Dendritic cell treated with granulocyte-macrophage colony-stimulating factor and Interleukin-4, amounts not matched to agents 40 ng/mL and 50 ng/mL, for 4 days (primary cell): ENCODE measurements at regions not wholly inside any gene's neighbourhood (a gene's known extent, or its start where the extent isn't known, plus 50 kb on each side); places are given as distances from the start of the nearest gene placed in this dataset.
"Not testable (repeated sequence)": the region's sequence is repeated elsewhere in the genome, so short reads cannot be mapped to it uniquely, and the experiment has no call there.

Experiments
- H3K27ac Mint-ChIP-seq: one replicate; pipeline ENCODE4 v1.8.0; 2022; ENCODE audit warnings: mild to moderate bottlenecking, mixed read lengths
- H3K27me3 Mint-ChIP-seq: one replicate; pipeline ENCODE4 v1.8.0; 2022; ENCODE audit warnings: mild to moderate bottlenecking, mixed read lengths
- H3K36me3 Mint-ChIP-seq: one replicate; pipeline ENCODE4 v1.8.0; 2022; ENCODE audit warnings: low read depth, mixed read lengths
- H3K4me1 Mint-ChIP-seq: one replicate; pipeline ENCODE4 v1.8.0; 2022; ENCODE audit warnings: low read depth, mixed read lengths
- H3K4me3 Mint-ChIP-seq: one replicate; pipeline ENCODE4 v1.8.0; 2022; ENCODE audit warnings: mild to moderate bottlenecking, moderate library complexity, mixed read lengths
- H3K9me3 Mint-ChIP-seq: one replicate; pipeline ENCODE4 v1.8.0; 2022; ENCODE audit warnings: mixed read lengths
- intact Hi-C: fragments of 100-400 bp; cut with micrococcal nuclease; formaldehyde crosslinking; loops from one replicate; pipeline ENCODE4 v1.15.0; 2022

DNA sequence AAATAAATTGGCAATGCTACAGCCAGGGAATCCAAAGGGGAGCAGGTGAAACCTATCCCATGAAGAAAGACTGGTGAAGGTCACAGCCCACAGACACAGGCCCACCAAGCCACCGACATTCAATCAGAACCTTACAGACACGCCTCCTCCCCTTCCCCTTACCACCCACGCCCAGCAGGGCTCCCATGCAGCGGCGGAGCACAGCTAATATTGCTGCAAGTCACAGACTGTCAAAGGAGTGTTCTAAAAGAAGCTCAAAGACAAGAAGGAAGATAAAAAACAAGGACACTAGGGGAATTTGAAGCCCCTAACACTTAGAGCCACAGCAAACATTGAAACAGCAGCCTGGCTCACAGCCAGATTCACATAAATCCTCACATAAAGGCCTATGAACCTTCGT is 91.2 kb downstream of the MED10 start:
- H3K36me3 Mint-ChIP-seq: no peaks in the 10 kb centered on the region
- no peak overlapping the region for H3K4me3 Mint-ChIP-seq
- H3K4me1 Mint-ChIP-seq: no peaks in the 10 kb centered on the region
- no peaks in the 10 kb centered on the region for H3K9me3 Mint-ChIP-seq
- intact Hi-C loops: no loop called here
- no peaks in the 10 kb centered on the region for H3K27me3 Mint-ChIP-seq
- H3K27ac Mint-ChIP-seq: no peak overlapping the region

DNA sequence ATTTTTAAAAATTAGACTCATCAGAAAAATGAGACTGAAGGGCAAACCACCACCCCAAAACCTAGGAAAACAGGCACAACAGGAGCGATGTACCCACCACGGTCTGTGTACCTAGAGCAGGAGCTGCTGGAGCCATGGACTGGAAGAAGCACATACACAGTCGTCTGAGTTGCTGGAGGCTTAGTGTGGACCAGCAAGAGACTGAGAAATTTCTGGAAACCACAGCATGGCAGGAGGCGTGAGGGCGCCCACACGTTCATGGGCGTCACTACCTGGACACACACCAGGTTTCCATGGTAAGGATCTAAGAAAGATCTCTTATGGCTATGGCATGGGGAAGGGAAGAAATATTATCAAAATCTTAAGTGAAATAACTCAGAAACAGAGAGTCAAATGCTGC is 91.9 kb downstream of the MED10 start:
- Mint-ChIP-seq H3K27me3 (no peaks in the 10 kb centered on the region), H3K4me3 (no peak overlapping the region), H3K27ac (no peak overlapping the region), H3K36me3 (no peaks in the 10 kb centered on the region), H3K4me1 (no peaks in the 10 kb centered on the region), H3K9me3 (no peaks in the 10 kb centered on the region)
- intact Hi-C loops: no loop called here

DNA sequence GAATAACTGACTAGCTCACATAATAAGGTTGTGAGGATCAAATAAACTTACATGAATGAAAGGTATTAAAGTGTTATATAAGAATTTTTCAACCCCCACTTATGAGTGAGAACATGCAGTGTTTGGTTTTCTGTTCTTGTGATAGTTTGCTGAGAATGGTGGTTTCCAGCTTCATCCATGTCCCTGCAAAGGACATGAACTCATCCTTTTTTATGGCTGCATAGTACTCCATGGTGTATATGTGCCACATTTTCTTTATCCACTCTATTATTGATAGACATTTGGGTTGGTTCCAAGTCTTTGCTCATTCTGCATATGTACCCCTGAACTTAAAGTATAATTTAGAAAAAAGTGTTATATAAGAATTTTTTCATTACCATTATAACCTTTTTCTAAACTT is 93.9 kb downstream of the MED10 start:
- H3K27me3 Mint-ChIP-seq, H3K4me1 Mint-ChIP-seq, H3K4me3 Mint-ChIP-seq, H3K9me3 Mint-ChIP-seq, H3K27ac Mint-ChIP-seq, intact Hi-C loops, H3K36me3 Mint-ChIP-seq: not testable (repeated sequence)

DNA sequence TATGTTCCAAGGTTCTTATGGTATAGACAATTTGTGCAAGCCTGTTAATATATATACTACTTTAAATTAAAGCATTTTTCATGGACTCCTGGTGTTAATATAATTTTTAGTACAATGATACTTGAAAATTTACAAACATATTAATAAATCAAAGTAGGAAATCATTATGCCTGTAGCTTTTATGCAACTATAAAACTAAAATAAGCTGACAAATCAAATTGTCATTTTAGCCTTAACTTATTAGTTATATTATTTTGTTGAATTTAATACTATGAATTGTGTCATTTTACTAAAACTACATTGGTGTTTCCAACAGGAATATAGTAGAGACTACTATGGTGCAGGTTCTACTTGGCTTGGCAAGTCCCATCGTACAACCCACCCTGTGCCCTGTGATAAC is 96.0 kb downstream of the MED10 start:
- no peaks in the 10 kb centered on the region for H3K27me3 Mint-ChIP-seq
- H3K9me3 Mint-ChIP-seq: no peaks in the 10 kb centered on the region
- H3K4me1 Mint-ChIP-seq: no peaks in the 10 kb centered on the region
- H3K27ac Mint-ChIP-seq: no peak overlapping the region
- H3K4me3 Mint-ChIP-seq: no peak overlapping the region
- intact Hi-C loops: no loop called here
- no peaks in the 10 kb centered on the region for H3K36me3 Mint-ChIP-seq

DNA sequence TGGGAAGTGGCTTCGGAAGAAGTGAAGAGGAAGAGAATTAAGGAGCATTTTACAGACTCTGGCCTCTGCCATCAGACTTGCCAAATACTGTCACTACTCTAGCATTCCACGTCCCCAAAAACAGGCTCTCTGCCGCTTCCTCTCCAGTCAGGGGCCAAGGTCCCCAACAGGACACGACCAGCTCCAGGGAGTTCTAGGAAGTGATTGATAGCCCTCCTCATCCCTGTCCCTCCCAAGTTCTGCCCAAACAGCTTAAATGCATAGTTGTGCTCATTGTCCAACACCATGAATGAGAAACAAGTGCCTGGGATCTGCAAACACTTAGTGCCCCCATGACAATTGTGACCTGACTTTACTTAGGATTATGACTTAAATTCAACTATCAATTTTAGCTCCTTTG is 96.5 kb downstream of the MED10 start:
- H3K9me3 Mint-ChIP-seq: no peaks in the 10 kb centered on the region
- intact Hi-C loops: no loop called here
- no peaks in the 10 kb centered on the region for H3K27me3 Mint-ChIP-seq
- no peaks in the 10 kb centered on the region for H3K4me1 Mint-ChIP-seq
- H3K36me3 Mint-ChIP-seq: no peaks in the 10 kb centered on the region
- H3K4me3 Mint-ChIP-seq: no peak overlapping the region
- H3K27ac Mint-ChIP-seq: no peak overlapping the region

DNA sequence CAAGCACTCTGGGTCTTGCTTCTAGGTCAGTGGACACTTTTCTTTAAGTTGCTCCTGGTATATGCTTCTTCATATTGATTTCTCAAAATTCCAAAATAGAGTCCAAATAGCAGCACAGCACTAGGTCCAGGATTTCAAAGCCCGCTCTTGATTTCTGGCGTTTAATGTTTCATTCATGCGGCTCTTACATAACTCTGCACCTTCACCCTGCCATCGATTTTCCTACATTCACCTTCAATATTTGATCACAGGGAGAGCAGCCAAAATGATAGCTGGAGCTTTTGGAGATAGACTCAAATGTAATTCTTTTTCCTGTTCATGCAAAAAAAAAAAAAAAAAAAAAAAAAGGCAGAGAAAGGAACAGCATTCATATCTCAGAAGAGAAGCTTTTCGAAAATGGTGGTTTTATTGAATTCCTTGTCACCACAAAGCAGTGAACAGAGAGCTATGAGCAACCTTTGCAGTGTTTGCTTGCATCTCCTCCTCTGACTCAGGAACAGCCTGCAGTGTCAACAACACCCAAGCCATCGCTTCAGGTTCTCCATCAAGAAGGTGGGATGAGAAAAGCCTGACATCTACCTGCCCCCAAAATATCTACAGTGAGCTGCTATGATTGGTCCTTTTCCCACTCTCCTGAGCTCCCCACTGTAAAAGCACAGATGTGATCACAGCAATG is 97.8 kb downstream of the MED10 start:
- Mint-ChIP-seq H3K4me3 (no peak overlapping the region), H3K27me3 (no peaks in the 10 kb centered on the region), H3K27ac (no peak overlapping the region), H3K9me3 (no peaks in the 10 kb centered on the region), H3K4me1 (no peaks in the 10 kb centered on the region), H3K36me3 (no peaks in the 10 kb centered on the region)
- intact Hi-C loops: no loop called here

DNA sequence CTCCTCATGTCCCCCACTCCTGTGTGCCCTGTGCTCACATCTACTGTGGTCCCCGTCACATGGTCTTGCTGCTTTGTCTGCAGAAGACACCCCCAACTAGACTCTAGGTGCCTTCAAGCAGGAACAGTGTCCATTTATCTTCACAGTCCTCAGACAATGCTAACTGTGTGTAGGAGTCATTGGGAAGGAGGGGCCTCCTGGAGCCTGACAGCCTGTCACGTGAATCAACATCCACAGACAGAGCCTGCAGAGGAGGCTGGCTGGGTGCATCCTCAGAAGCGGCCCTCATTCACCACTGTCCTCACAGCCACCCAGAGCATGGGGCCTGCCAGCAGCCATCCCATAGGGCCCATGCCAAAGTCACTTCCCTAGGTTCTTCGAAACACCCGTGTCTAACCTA is 98.7 kb downstream of the MED10 start:
- intact Hi-C loops: no loop called here

DNA sequence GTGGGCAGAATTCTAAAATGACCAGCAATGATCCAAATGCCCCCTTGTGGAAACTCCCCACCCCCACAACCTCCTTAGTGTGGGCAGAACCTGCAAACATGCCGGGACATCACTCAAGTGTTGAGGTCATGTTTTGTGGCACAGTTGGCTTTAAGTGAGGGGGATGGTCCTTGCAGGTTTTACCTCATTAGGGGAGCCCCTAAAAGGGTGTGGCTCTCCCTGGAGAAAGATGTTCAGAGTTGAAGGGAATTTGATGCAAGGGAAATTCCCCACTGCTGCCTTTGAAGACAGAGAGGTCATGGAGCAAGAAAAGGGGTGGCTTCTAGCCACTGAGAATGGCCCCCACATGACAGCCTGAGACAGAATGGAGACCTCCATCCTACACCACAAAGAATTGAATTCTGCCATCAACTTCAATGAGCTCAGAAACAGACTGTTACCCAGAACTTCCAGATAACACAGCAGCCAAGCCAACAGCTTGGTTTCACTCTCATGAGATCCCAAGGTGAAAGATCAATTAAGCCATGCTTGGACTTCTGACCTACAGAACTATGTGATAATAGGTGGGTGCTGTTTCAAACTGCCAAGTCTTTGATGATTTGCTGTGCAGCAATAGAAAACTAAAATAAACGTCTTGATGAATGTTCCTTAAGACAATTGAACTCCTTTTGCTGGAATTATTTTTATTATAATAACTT is 103.4 kb downstream of the MED10 start:
- intact Hi-C loops: no loop called here
- Mint-ChIP-seq H3K27ac (no peak overlapping the region), H3K27me3 (no peaks in the 10 kb centered on the region), H3K36me3 (no peaks in the 10 kb centered on the region), H3K9me3 (no peaks in the 10 kb centered on the region), H3K4me3 (no peak overlapping the region), H3K4me1 (no peaks in the 10 kb centered on the region)

More for the DNA sequence above, 98.7 kb downstream of the MED10 start:
- Mint-ChIP-seq H3K9me3 (no peaks in the 10 kb centered on the region), H3K27me3 (no peaks in the 10 kb centered on the region), H3K36me3 (no peaks in the 10 kb centered on the region), H3K27ac (no peak overlapping the region), H3K4me1 (no peaks in the 10 kb centered on the region), H3K4me3 (no peak overlapping the region)

DNA sequence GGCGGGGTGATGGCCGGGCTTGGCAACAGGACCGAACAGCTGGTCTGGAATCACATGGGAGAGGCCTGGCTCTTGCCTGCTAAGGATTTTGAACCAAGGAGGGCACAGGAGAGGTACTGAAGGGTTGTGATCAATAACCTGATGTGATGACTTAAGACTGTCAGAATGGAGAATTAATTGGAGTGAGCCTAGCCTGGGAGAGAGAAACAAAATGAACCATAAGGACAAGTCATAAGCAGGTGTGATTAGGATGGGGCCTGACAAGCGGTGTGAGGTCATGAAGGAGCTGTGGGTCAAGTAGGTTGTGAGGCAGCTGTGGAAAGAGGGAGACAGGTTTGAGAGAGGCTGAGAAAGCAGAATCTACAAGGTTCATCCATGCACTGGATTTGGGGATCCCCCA is 104.6 kb downstream of the MED10 start:
- Mint-ChIP-seq H3K4me3 (no peak overlapping the region), H3K9me3 (no peaks in the 10 kb centered on the region), H3K27ac (no peak overlapping the region), H3K4me1 (no peaks in the 10 kb centered on the region), H3K27me3 (no peaks in the 10 kb centered on the region), H3K36me3 (no peaks in the 10 kb centered on the region)
- intact Hi-C loops: no loop called here

DNA sequence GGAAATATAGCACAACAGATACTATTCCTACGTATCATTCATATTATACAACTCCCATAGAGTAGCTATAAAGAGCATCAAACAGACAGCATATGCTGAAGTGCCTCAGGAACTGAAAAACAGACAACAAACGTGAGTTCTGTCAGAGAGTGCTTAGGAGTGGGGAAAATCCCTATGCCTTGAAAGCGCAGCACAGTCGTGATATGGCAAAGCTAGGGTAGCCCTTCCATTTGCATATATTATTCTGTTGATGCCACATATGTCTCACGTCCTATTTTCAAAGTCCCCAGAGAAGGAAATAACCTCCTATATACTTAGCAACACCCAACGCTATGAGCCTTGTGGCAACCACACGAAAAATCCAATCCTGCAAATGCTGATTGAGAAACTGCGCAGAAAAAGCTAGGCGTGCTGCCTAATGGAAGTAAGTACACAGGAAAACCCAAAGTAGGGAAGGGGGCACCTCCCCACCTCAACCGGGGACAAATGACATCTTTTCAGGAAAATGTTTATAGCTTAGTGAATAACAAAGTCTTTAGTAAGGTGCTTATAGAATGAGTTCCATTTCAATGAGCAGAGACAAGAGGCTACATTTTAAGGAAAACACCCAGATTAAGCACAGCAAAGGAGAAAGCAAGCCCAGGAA is 105.1 kb downstream of the MED10 start:
- Mint-ChIP-seq H3K4me1 (no peaks in the 10 kb centered on the region), H3K27me3 (no peaks in the 10 kb centered on the region), H3K9me3 (no peaks in the 10 kb centered on the region), H3K4me3 (no peak overlapping the region), H3K27ac (no peak overlapping the region), H3K36me3 (no peaks in the 10 kb centered on the region)
- intact Hi-C loops: no loop called here

DNA sequence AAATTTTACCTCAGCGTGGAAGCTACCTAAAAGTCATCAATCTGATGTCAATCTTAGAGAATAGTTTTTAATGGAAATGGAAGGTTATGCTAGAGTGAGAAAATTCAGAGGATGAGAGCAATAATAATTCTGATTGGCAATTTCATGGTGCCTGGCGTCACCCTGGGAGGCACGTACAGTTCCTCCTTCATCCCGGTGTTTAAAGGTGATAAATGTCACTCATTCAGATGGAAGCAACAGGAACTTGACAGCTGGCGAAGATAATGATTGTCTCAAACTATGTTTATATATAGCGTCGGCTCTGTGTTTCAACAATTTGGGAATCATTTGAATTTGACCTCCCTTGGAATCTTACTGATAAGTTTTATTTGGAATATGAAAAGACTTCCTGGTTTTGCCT is 108.4 kb downstream of the MED10 start:
- H3K4me3 Mint-ChIP-seq: no peak overlapping the region
- no peak overlapping the region for H3K27ac Mint-ChIP-seq
- intact Hi-C loops: no loop called here

DNA sequence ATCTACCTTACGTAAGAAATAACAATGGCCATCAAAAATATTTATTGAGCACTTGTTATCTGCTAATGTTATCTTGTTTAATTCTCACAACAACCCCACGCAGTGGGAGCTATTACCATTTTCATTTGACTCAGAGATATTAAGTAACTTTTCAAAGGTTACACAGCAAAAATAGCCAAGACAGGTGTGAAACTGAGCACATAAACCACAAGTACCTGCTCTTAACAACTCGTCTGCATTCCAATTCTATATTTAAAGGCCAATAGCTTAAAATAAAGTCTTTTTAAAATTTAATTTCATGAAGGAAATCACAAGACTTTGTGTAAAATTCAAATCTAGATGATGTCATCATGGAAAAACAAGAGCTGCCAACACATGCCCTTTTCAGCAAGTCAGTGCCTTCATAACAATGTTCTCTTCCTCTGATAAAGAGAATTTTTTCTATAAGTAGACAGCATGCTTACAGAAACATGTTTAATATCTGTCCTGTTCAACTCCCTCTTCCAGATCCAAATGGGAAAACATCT is 111.6 kb downstream of the MED10 start:
- intact Hi-C loops: no loop called here
- H3K27ac Mint-ChIP-seq: no peak overlapping the region
- H3K9me3 Mint-ChIP-seq: peaks cover 11% of the 10 kb centered on the region
- no peak overlapping the region for H3K4me3 Mint-ChIP-seq
- H3K36me3 Mint-ChIP-seq: no peaks in the 10 kb centered on the region
- no peaks in the 10 kb centered on the region for H3K4me1 Mint-ChIP-seq
- H3K27me3 Mint-ChIP-seq: no peaks in the 10 kb centered on the region

More for the DNA sequence above, 108.4 kb downstream of the MED10 start:
- H3K9me3 Mint-ChIP-seq: no peaks in the 10 kb centered on the region
- no peaks in the 10 kb centered on the region for H3K4me1 Mint-ChIP-seq
- H3K36me3 Mint-ChIP-seq: no peaks in the 10 kb centered on the region
- H3K27me3 Mint-ChIP-seq: no peaks in the 10 kb centered on the region

DNA sequence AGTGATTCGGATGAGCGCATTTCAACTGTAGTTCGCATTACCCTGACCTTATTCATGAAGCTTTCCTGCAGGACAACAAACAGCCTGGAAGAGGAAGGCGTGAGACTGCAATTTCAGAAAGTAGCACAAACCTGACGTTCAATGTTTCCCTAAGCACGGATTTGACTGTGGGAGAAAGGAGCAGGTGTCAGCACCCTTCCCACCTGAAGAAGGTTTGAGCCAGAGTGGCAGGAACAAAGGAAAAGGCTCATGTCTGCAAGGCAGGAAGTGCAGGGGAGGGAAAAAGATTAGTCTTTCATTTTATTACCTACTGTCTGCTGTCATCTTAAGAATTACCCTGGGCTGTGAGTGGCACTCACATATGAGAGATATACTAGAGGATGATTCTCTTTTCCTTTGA is 114.0 kb downstream of the MED10 start:
- Mint-ChIP-seq H3K36me3 (no peaks in the 10 kb centered on the region), H3K4me3 (no peak overlapping the region), H3K27me3 (no peaks in the 10 kb centered on the region), H3K9me3 (peaks cover 27% of the 10 kb centered on the region), H3K4me1 (no peaks in the 10 kb centered on the region), H3K27ac (no peak overlapping the region)
- intact Hi-C loops: no loop called here

DNA sequence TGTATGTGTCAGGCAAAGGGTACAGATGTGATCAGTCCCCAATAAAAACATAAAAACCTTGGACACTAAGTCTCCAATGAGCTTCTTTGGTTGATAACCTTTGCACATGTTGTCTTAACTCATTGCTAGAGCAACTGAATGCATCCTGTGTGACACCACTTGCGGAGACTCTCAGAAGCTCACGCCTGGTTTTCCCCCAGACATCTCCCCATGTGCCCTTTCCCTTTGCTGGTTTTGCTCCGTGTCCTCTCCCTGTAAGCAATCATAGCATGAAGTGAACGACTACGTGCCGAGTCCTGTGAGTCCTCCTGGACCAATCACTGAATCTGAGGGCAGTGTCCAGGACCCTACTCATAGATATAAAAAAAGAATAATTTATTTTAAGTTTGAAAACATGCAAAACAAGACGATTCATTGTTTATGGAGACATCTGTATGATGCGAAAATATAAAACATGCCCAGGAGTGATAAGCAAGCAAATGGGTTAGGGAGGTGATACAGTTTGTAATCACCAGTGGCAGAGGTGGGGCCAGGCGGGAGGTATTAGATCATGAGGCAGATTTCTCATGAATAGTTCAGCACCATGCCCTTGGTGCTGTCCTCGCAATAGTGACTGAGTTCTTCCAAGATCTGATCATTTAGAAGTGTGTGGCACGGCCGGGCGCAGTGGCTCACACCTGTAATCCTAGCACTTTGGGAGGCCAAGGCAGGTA is 115.5 kb downstream of the MED10 start:
- H3K4me3 Mint-ChIP-seq: no peak overlapping the region
- H3K4me1 Mint-ChIP-seq: no peaks in the 10 kb centered on the region
- intact Hi-C loops: no loop called here
- H3K36me3 Mint-ChIP-seq: no peaks in the 10 kb centered on the region
- no peaks in the 10 kb centered on the region for H3K27me3 Mint-ChIP-seq
- H3K9me3 Mint-ChIP-seq: peaks cover 30% of the 10 kb centered on the region
- no peak overlapping the region for H3K27ac Mint-ChIP-seq
